Right kidney (tissue), 1 donor: ENCODE measurements at regions not wholly inside any gene's neighbourhood (a gene's known extent, or its start where the extent isn't known, plus 50 kb on each side); places are given as distances from the start of the nearest gene placed in this dataset.

Source experiments
- DNase-seq: peaks from one replicate; pipeline ENCODE4 v3.0.0-alpha.2; 2016

- DNase-seq: no peak
These were observed 184.1 kb downstream of the FLRT2 start for GRCh38 chr14:85714069-85714468.

DNA sequence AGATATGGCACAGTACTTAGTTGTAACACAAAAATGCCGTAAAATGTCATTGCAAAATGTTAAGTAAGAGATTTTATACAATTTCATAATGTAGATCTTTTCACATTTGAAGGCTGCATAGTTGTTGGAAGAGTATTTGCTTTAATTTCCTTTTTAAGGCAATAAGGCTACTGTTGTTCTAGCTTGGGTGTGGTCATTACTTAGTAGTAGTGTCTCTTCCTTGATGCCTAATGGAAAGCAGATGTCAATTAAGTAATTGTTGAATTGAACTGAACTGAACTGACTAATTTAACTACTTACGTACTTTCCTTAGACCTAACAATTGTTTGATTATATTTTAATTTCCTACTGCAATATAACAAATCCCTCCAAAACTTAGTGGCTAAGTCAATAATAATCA is 181.7 kb downstream of the FLRT2 start:
- no peak for DNase-seq
